Activated CD4-positive, alpha-beta T cell treated with anti-CD3 and anti-CD28 coated beads for 36 hours (primary cell): ENCODE measurements at regions not wholly inside any gene's neighbourhood (a gene's known extent, or its start where the extent isn't known, plus 50 kb on each side); places are given as distances from the start of the nearest gene placed in this dataset.

ENCODE experiments used
- ATAC-seq: fragments of 200-7000 bp; cut with Tn5 transposase; one replicate; pipeline ENCODE4 v1.10.0; 2021; ENCODE audit warnings: mild to moderate bottlenecking, moderate library complexity
- CTCF ChIA-PET: fragments of 350-600 bp; sonication (Branson Sonifier 250); formaldehyde crosslinking; loops from one replicate; lab custom pipeline; 2021; ENCODE audit warnings: antibody characterized with exemption; lab: Charles Lee
- POLR2A ChIA-PET: fragments of 350-600 bp; sonication (Branson Sonifier 250); formaldehyde crosslinking; loops from one replicate; lab custom pipeline; 2021; ENCODE audit warnings: antibody characterized with exemption, inconsistent platforms; lab: Charles Lee
- DNase-seq: peaks from one replicate; pipeline ENCODE4 v3.0.0-alpha.2; 2020
- H3K27ac Mint-ChIP-seq: one replicate; pipeline ENCODE4 v1.8.0; 2021; ENCODE audit warnings: mixed read lengths
- H3K27me3 Mint-ChIP-seq: one replicate; pipeline ENCODE4 v1.8.0; 2021; ENCODE audit warnings: mixed read lengths
- H3K36me3 Mint-ChIP-seq: one replicate; pipeline ENCODE4 v1.8.0; 2021; ENCODE audit warnings: low read depth, mixed read lengths
- H3K4me1 Mint-ChIP-seq: one replicate; pipeline ENCODE4 v1.8.0; 2021; ENCODE audit warnings: mixed read lengths
- H3K4me3 Mint-ChIP-seq: one replicate; pipeline ENCODE4 v1.8.0; 2021; ENCODE audit warnings: mild to moderate bottlenecking, moderate library complexity, mixed read lengths
- H3K9me3 Mint-ChIP-seq: one replicate; pipeline ENCODE4 v1.8.0; 2021; ENCODE audit warnings: low read depth, mixed read lengths
- intact Hi-C, 2 experiments: fragments of 100-400 bp; cut with DNase I in 1 of 2; cut with micrococcal nuclease in 1 of 2; formaldehyde crosslinking; loops; one replicate each; pipeline versions ENCODE4 v1.14.2 to v1.15.1; 2022 to 2024; cut with DNase I, micrococcal nuclease

- Mint-ChIP-seq H3K4me3 (no peak overlapping the region), H3K9me3 (no peaks in the 10 kb centered on the region), H3K4me1 (no peaks in the 10 kb centered on the region), H3K27ac (no peak overlapping the region), H3K36me3 (no peaks in the 10 kb centered on the region), H3K27me3 (no peaks in the 10 kb centered on the region)
- CTCF ChIA-PET = no interaction called here
- DNase-seq (no peak), ATAC-seq (no peak)
- POLR2A ChIA-PET = no interaction called here
- intact Hi-C loops = no loop called here
These were observed 1251.6 kb upstream of the ZEB2 start for GRCh38 chr2:145771525-145771924.

- CTCF ChIA-PET = interaction anchor here (0.6 to 1.0 kb wide), 2 partner anchors 9 to 10 kb away, joined by 3 to 4 read pairs; no protein-coding TSS in a partner anchor
- intact Hi-C loops = no loop called here
- POLR2A ChIA-PET = no interaction called here
These were observed 1249.2 kb upstream of the ZEB2 start for GRCh38 chr2:145769011-145769716.

GRCh38 chr2:145765874-145766273 is 1246.0 kb upstream of the ZEB2 start:
- no peaks in the 10 kb centered on the region for H3K4me1 Mint-ChIP-seq
- ChIA-PET POLR2A (no interaction called here), CTCF (no interaction called here)
- DNase-seq (no peak), ATAC-seq (no peak)
- no peak overlapping the region for H3K27ac Mint-ChIP-seq
- H3K4me3 Mint-ChIP-seq = no peak overlapping the region
- intact Hi-C loops = no loop called here
- H3K27me3 Mint-ChIP-seq = no peaks in the 10 kb centered on the region
- H3K9me3 Mint-ChIP-seq = no peaks in the 10 kb centered on the region
- no peaks in the 10 kb centered on the region for H3K36me3 Mint-ChIP-seq

More at GRCh38 chr2:145769011-145769716, 1249.2 kb upstream of the ZEB2 start:
- Mint-ChIP-seq H3K36me3 (no peaks in the 10 kb centered on the region), H3K4me1 (no peaks in the 10 kb centered on the region), H3K27ac (no peak overlapping the region), H3K27me3 (no peaks in the 10 kb centered on the region), H3K4me3 (no peak overlapping the region), H3K9me3 (no peaks in the 10 kb centered on the region)
- ATAC-seq = no peak
- no peak for DNase-seq

- ATAC-seq (no peak), DNase-seq (no peak)
- intact Hi-C loops = no loop called here
- Mint-ChIP-seq H3K9me3 (no peaks in the 10 kb centered on the region), H3K36me3 (no peaks in the 10 kb centered on the region), H3K4me3 (no peak overlapping the region), H3K4me1 (no peaks in the 10 kb centered on the region), H3K27ac (no peak overlapping the region), H3K27me3 (no peaks in the 10 kb centered on the region)
- CTCF ChIA-PET = no interaction called here
- POLR2A ChIA-PET = no interaction called here
These were observed 1244.7 kb upstream of the ZEB2 start for GRCh38 chr2:145764631-145765030.

- CTCF ChIA-PET = interaction anchor here (0.6 kb wide), 1 partner anchor 138 kb away, joined by 3 read pairs; no protein-coding TSS in a partner anchor
- no peaks in the 10 kb centered on the region for H3K36me3 Mint-ChIP-seq
These were observed 1241.1 kb upstream of the ZEB2 start for GRCh38 chr2:145760781-145761649.

GRCh38 chr2:145759228-145759915 is 1239.5 kb upstream of the ZEB2 start:
- ATAC-seq = no peak
- H3K4me1 Mint-ChIP-seq = no peaks in the 10 kb centered on the region
- intact Hi-C loops = no loop called here
- POLR2A ChIA-PET = no interaction called here
- CTCF ChIA-PET = no interaction called here
- H3K36me3 Mint-ChIP-seq = no peaks in the 10 kb centered on the region
- H3K27me3 Mint-ChIP-seq = no peaks in the 10 kb centered on the region
- H3K9me3 Mint-ChIP-seq = no peaks in the 10 kb centered on the region
- no peak overlapping the region for H3K4me3 Mint-ChIP-seq
- no peak for DNase-seq
- no peak overlapping the region for H3K27ac Mint-ChIP-seq

More at GRCh38 chr2:145760781-145761649, 1241.1 kb upstream of the ZEB2 start:
- Mint-ChIP-seq H3K4me1 (no peaks in the 10 kb centered on the region), H3K27me3 (no peaks in the 10 kb centered on the region), H3K9me3 (no peaks in the 10 kb centered on the region), H3K27ac (no peak overlapping the region), H3K4me3 (no peak overlapping the region)
- POLR2A ChIA-PET = no interaction called here
- intact Hi-C loops = no loop called here
- DNase-seq (no peak), ATAC-seq (no peak)

GRCh38 chr2:145757503-145758246 is 1237.8 kb upstream of the ZEB2 start:
- ChIA-PET CTCF (no interaction called here), POLR2A (no interaction called here)
- H3K4me3 Mint-ChIP-seq = no peak overlapping the region
- DNase-seq (no peak), ATAC-seq (no peak)
- H3K4me1 Mint-ChIP-seq = no peaks in the 10 kb centered on the region
- no peaks in the 10 kb centered on the region for H3K27me3 Mint-ChIP-seq
- no peak overlapping the region for H3K27ac Mint-ChIP-seq
- intact Hi-C loops = no loop called here
- no peaks in the 10 kb centered on the region for H3K9me3 Mint-ChIP-seq
- no peaks in the 10 kb centered on the region for H3K36me3 Mint-ChIP-seq

GRCh38 chr2:145755019-145755837 is 1235.3 kb upstream of the ZEB2 start:
- Mint-ChIP-seq H3K4me3 (no peak overlapping the region), H3K27me3 (peaks cover 4% of the 10 kb centered on the region), H3K36me3 (no peaks in the 10 kb centered on the region), H3K4me1 (peaks cover 8% of the 10 kb centered on the region), H3K9me3 (no peaks in the 10 kb centered on the region), H3K27ac (no peak overlapping the region)
- ChIA-PET CTCF (interaction anchor here (0.6 to 0.9 kb wide), 2 partner anchors 187 to 814 kb away, joined by 3 read pairs; no protein-coding TSS in a partner anchor), POLR2A (no interaction called here)
- DNase-seq (no peak), ATAC-seq (no peak)
- intact Hi-C loops = no loop called here

GRCh38 chr2:145753966-145754365 is 1234.0 kb upstream of the ZEB2 start:
- ATAC-seq = no peak
- Mint-ChIP-seq H3K4me3 (no peak overlapping the region), H3K4me1 (peaks cover 8% of the 10 kb centered on the region), H3K9me3 (no peaks in the 10 kb centered on the region), H3K27ac (no peak overlapping the region), H3K27me3 (peaks cover 4% of the 10 kb centered on the region), H3K36me3 (no peaks in the 10 kb centered on the region)
- no peak for DNase-seq
- intact Hi-C loops = loop anchor here in 1 of 2 experiments (5.0 kb wide), 1 partner anchor 432 kb away; no protein-coding TSS in a partner anchor
- POLR2A ChIA-PET = no interaction called here
- CTCF ChIA-PET = no interaction called here

GRCh38 chr2:145753041-145753608 is 1233.2 kb upstream of the ZEB2 start:
- Mint-ChIP-seq H3K4me3 (no peak overlapping the region), H3K36me3 (no peaks in the 10 kb centered on the region), H3K27me3 (peaks cover 4% of the 10 kb centered on the region), H3K4me1 (peaks cover 8% of the 10 kb centered on the region), H3K27ac (no peak overlapping the region), H3K9me3 (no peaks in the 10 kb centered on the region)
- intact Hi-C loops = loop anchor here in 1 of 2 experiments (5.0 kb wide), 1 partner anchor 431 kb away; no protein-coding TSS in a partner anchor
- ChIA-PET POLR2A (no interaction called here), CTCF (interaction anchor here (0.6 to 1.3 kb wide), 7 partner anchors 13 to 1601 kb away, joined by 3 to 4 read pairs (median 3); no protein-coding TSS in a partner anchor)
- DNase-seq (no peak), ATAC-seq (no peak)
